ENCODE measurements at regions not wholly inside any gene's neighbourhood (a gene's known extent, or its start where the extent isn't known, plus 50 kb on each side); places are given as distances from the start of the nearest gene placed in this dataset.
"Not testable (repeated sequence)": the region's sequence is repeated elsewhere in the genome, so short reads cannot be mapped to it uniquely, and the experiment has no call there.

DNA sequence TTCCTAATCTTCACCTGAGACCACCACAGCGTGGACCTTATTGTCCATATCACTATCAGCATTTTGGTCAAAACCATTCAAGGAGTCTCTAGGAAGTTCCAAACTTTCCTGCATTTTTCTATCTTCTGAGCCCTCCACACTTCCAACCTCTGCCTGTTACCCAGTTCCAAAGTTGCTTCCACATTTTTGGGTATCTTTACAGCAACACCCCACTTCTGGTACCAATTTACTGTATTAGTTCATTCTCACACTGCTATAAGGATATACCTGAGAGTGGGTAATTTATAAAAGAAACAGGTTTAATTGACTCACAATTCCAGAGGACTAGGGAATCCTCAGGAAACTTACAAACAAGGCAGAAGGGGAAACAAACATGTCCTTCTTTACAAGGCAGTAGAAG, 103.3 kb upstream of the CBLB start:
- DNase-seq (ENCODE audit: low read depth, low spot score) = no peak
- no peak overlapping the region for H3K4me3 ChIP-seq (ENCODE audit: low read length)

DNA sequence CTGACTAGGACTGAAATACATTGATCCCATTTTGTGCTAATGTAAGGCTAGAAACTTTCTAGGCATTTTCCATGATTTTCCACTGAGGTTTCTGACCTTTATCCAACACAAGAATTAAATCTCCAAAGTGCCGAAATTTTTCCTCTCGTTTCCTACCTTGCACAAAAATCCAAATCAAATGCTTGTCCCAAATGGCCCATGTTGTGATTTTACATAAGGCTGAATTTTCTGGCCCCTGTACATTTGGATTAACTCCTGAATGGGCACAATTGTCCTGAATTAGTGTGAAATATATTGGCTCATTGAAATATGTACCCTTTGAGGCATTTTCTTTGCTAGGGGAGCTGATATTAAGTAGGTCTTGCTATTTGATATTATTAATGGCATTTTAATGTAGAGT, 105.6 kb upstream of the CBLB start:
- no peak for DNase-seq (ENCODE audit: low read depth, low spot score)
- no peak overlapping the region for H3K4me3 ChIP-seq (ENCODE audit: low read length)

DNA sequence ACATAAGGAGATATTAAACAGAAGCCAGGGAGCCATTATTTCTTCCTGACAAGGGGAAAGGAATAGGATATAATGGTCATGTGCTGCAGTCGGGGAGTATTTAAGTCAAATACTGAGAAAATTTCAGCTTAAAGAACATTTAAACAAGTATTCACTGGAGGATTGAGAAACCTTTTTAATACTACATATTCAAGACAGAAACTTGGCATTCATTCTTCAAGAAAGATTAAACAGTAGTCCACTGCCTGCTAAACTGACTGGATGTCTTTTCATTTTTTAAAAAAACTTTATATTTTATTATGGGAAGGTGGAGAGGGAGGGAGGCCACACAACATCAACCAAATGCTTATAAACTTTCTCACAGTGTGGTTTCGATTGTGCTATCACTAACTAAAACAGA, 107.4 kb upstream of the CBLB start:
- DNase-seq (ENCODE audit: low read depth, low spot score) = no peak
- H3K4me3 ChIP-seq (ENCODE audit: low read length) = no peak overlapping the region

DNA sequence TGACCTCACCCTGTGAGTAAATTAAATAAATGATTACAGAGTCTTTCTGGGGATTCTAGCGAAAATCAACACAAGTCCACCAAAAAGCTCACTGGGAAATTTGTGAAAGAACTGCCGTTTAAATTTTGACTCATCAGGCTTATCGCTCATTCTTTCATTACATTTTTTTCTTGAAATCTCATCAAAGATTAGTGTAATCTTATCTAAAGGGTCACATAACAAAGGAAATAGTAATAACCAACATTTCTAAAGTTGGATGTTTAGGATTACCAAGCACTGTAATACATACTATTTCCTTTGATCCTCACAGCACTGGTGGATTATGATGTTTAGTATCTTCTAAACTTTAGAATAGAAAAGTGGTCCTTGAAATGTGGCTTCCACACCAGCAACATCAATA, 111.1 kb upstream of the CBLB start:
- DNase-seq (ENCODE audit: low read depth, low spot score) = no peak
- H3K4me3 ChIP-seq (ENCODE audit: low read length) = no peak overlapping the region

DNA sequence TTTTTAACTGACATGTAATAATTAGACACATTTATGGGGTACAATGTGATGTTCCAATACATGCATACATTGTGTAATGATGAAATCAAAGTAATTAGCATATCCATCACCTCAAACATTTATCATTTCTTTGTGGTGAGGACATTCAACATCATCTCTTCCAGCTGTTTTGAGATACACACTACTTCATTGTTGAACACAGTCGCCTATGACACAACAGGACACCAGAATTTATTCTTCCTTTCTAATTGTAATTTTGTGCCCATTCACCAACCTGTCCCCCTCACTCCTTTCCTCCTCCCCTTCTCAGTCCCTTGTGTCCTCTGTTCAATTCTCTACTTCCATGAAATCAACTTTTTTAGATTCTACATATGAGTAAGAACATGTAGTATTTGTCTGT, 113.4 kb upstream of the CBLB start:
- no peak for DNase-seq (ENCODE audit: low read depth, low spot score)

DNA sequence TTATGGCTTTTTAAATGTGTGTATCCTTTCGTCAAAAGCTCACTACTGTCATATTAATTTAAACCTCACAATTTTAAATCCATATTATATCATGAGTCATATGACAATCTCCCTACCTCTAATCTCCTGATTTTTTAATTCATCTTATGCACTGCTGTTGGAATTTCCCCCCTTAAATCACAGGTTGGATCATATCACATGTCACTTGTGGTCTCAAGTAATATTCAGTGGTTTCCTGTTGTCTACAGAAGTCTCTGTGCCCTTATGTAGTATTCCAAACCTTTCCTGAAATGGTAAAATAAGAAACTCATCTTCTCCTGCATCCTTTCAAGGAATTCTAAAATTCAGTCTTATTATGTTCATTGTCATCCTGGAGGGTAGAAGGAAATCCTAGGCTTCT, 116.0 kb upstream of the CBLB start:
- no peak for DNase-seq (ENCODE audit: low read depth, low spot score)
- no peak overlapping the region for H3K4me3 ChIP-seq (ENCODE audit: low read length)

More for the DNA sequence above, 113.4 kb upstream of the CBLB start:
- H3K4me3 ChIP-seq (ENCODE audit: low read length) = no peak overlapping the region

DNA sequence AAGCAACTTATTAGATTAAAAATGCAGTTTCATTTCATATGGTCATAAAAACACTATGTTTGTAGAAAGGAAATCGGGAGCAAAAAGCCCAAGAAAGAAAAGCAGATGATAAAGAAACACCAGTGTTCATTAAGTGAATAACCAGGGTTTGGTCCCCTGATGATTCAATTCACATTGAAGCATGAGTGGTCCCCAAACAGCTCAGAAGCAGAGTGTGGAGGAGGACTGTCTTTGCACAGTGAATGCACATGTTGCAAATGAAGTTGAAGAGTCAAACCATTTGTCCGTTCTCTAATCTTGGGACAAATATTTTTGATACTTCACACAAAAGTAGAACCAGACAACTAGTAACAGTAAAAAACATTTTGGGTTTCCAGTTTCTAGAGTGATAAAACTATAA, 117.5 kb upstream of the CBLB start:
- not testable (repeated sequence) for H3K4me3 ChIP-seq (ENCODE audit: low read length); DNase-seq (ENCODE audit: low read depth, low spot score)

DNA sequence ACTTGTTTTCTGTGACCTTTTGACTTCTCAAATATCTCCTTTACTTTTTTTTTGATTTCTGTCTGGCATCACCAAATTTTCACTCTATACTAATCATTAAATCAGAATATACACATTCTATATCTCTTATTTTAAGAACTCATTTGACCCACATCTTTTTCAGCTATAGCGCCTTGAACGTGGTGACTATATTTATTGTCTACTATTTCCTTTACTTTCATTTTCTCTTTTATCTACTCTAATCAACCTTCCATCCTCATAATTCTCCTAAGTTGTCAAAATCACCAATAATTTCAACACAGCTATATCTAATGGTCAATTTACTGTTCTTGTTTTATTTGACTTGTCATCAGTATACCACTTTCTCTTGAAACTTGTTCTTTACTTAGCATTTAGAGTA, 119.0 kb upstream of the CBLB start:
- no peak overlapping the region for H3K4me3 ChIP-seq (ENCODE audit: low read length)

DNA sequence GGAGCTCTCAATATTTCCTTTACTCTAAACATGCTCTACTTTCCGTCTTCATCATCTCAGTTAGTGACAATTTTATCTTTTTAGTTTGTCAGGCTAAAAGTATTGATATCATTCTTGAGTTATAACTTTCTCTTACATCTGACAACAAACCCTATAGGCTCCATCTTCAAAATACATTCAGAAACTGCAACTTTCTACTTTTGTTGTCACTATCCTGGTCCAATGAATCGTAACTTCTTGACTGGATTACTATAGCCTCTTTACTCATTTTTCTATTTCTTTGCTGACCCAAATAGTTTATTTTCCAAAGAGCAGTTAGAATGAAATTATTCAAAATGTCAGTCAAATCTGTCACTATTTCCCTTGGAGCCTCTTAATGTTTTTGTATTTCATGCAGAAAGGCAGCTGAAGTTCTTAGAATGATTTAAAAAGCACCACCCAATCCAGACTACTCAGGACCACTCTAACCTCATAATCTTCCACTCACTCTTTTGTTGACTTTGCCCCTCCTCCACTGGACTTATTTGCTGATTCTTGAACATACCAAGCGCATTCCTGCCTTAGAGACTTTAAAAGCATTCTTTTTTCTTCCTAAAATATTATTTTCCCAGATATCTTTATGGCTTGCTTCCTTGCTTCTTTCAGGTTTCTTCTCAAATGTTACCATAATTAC, 119.9 kb upstream of the CBLB start:
- no peak for DNase-seq (ENCODE audit: low read depth, low spot score)
- H3K4me3 ChIP-seq (ENCODE audit: low read length) = no peak overlapping the region

More for the DNA sequence above, 119.0 kb upstream of the CBLB start:
- DNase-seq (ENCODE audit: low read depth, low spot score) = no peak

DNA sequence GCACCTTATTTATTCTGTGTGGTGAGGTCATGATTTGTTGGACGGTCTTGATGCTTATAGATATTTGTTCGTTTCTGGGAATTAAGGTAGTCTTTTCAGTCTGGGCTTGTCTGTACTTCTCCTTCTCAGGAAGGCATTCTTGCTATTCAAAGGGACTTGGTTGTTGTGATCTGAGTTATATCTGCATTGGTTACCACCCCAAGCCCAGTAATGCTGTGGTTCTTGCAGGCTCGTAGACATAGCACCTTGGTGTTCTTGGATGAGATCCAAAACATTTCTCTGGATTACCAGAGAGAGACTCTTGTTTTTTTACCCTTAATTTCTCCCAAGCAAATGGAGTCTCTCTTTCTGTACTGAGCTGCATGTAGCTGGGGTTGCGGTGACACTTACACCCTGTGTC, 128.0 kb upstream of the CBLB start:
- no peak overlapping the region for H3K4me3 ChIP-seq (ENCODE audit: low read length)
- no peak for DNase-seq (ENCODE audit: low read depth, low spot score)

DNA sequence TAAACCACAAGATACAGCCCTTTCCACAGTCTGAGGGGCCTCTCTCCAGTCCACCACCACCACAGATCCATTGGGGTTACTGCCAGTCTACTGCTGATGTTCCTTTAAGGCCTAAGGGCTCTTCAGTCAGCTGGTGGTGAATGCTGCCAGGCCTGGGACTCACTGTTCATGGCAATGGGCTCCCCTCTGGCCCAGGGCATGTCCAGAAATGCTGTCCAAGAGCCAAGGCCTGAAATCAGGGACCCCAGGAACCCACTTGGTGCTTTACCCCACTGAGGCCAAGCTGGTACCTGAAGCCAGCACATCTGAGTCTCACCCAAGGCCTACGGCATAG, 128.6 kb upstream of the CBLB start:
- DNase-seq (ENCODE audit: low read depth, low spot score) = no peak
- H3K4me3 ChIP-seq (ENCODE audit: low read length) = no peak overlapping the region

DNA sequence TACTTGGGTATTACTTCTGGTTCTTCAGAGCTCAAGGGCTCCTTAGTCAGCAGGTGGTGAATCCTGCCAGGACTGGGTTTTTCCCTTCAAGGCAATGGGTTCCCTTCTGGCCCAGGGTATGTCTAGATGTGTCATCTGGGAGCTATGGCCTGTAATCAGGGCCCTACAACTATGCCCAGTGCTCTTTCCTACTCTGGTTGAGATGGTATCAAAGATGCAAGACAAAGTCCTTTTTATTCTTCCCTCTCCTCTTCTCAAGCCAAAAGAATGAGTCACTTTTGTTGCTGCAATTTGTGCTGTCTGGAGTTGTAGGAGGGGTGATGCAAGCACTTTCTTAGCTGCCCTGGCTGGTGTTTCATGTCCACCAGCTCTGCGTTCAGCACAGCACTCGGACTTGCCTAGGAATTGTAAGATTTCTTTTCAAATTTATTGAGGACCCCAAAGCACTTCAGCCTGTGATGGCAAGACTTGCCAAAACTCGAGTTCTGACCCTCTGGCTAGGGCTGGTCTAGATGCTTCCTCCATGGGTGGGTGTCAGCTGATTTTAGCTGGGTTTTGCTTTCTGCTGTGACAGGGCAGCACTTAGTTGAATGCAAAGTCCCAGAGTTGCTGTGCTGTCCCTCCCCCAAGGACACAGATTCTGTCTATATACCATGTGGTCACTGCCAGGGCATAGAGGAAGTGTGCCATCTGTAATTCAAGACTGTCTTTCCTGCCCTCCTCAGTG, 129.2 kb upstream of the CBLB start:
- H3K4me3 ChIP-seq (ENCODE audit: low read length) = no peak overlapping the region
- DNase-seq (ENCODE audit: low read depth, low spot score) = no peak

DNA sequence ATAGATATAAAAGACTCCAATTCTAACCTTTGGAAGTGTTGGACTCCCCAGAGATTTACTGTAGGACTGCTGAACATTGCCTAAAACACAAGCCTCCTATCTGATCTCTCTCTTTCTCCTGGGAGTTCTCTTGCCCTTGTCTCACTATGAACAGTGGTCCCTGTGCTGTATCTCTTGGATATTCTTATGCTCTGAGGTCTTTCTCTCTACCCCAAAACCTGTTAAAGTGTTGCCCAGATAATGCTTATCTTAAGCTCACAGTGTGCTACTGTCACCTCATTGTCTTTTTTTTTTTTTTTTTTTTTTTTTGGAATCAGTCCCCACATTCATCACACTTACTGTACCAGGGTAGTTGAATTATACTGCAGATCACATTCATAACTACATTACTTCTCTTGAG, 131.0 kb upstream of the CBLB start:
- no peak for DNase-seq (ENCODE audit: low read depth, low spot score)

DNA sequence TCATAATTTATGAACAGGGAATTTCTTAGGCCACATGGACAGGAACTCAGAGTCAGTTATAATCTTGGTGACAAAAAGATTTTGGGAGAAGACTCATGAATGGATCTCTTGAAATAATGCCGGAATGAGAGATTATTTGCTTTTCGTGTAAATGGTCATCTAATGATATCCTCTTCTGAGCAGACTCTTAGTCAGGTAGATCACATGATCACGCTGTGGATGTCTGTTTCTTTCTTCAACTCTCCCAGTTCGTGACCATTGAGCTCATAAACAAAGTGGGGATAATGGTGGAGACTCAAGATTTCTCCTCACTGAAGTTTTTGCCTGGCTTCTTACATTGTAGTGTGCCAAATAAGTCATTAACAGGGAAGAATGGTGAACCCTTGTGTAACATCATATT, 133.1 kb upstream of the CBLB start:
- H3K4me3 ChIP-seq (ENCODE audit: low read length) = no peak overlapping the region
- no peak for DNase-seq (ENCODE audit: low read depth, low spot score)

More for the DNA sequence above, 131.0 kb upstream of the CBLB start:
- H3K4me3 ChIP-seq (ENCODE audit: low read length) = no peak overlapping the region

DNA sequence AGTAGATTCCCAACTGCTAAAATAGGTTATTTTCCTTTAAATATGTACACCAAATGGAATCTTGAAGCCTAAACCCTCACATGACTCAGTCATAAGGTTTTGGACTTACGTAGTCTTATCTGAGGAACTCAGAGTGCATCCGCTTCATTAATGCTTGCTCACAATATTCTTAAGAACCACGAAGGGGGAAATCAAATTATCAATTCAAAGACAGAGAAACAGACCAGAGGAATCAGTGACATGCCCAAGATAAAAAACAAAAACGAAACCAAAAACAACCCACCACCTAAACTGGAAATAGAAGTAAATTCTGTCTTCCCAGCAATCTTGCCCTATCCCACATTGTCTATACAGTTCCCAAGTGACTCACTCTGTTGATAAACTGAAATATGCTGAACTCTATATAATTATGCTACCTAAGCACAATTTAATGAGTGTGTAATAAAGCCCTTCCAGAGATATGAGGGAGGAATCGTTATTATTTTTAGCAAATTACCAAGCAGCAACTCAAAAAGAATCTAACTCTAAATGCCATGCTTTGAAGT, 135.4 kb upstream of the CBLB start:
- no peak overlapping the region for H3K4me3 ChIP-seq (ENCODE audit: low read length)

DNA sequence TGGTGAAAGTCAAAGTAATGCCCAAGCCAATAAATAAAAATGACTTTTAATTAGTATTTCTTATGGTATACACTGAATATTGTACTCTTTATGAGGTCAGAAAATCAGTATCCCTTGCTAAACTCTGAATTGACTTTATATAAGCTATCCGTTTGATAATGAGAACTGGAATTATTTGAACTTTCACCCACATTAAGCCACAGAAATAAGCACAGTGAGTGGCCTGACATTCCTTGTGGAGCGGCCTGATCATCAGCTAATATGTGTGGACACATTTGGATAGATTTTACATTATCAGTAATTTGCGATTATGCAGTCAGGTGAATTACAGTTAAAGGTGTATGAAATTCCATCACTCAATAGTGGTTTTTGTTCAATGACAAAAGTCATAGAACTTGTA, 136.0 kb upstream of the CBLB start:
- DNase-seq (ENCODE audit: low read depth, low spot score) = no peak
- no peak overlapping the region for H3K4me3 ChIP-seq (ENCODE audit: low read length)

More for the DNA sequence above, 135.4 kb upstream of the CBLB start:
- no peak for DNase-seq (ENCODE audit: low read depth, low spot score)

DNA sequence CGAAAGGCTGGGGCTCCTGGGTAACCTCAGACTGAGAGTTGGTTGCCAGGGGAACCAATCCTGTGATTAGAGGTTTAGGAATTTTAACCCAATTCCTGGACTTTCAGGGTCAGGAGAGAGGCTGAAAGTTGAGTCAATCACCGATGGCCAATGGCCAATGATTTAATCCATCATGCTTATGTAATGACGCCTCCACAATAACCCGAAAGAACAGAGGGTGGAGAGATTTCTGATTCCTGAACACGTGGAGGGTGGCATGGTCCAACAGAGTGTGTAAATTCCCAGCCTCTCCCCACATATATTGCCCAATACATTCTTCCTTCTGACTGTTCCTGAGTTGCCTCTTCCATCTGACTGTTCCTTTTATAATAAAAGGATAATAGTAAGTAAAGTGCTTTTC, 137.2 kb upstream of the CBLB start:
- H3K4me3 ChIP-seq (ENCODE audit: low read length) = no peak overlapping the region
- no peak for DNase-seq (ENCODE audit: low read depth, low spot score)

DNA sequence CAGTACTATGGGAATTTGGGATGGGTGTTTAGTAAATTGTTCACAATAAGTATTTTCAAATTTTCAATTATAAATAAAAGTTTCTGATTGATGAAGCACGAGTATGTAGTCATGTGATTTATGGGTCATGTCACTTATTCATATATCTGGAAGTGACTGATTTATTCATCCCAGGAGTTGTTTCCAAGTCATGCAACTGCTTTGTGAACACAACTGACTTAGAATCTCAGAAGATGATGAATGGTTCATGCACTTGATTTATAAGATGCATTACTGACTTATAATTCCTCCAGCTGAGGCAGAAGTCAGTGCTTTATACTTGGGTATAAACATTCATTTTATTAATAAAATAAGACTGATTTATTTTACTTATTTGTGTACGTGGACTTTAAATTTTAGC, 137.8 kb upstream of the CBLB start:
- no peak for DNase-seq (ENCODE audit: low read depth, low spot score)
- no peak overlapping the region for H3K4me3 ChIP-seq (ENCODE audit: low read length)

DNA sequence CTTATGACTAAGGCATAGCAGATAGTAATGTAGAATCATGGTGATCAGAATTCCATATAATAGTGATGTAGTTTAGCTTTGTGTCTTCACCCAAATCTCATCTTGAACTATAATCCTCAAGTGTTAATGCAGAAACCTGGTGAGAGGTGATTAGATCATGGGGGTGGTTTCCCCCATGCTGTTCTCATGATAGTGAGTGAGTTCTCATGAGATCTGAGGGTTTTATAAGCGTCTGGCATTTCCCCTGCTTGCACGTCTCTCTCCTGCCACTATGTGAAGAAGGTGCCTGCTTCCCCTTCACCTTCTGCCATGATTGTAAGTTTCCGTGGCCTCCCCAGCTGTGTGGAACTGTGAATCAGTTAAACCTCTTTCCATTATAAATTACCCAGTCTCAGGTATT, 138.7 kb upstream of the CBLB start:
- no peak for DNase-seq (ENCODE audit: low read depth, low spot score)

DNA sequence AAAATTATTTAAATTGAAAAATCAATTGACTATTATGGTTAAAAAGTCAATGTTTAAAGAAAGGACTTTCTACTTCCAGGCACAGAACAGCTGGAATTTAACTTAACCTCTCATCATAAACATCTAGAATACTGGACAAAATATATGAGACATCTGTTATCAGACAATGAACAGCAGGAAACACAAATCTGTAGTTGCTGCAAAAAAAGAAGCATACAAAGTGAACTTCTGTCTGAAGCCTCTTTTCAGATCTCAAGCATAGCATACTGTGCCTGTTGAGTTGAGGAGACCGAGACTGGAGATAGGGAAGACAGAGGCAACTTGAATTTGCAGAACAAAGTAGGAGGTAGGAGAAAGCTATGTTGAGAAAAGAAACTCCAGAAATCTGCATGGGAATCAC, 140.0 kb upstream of the CBLB start:
- DNase-seq (ENCODE audit: low read depth, low spot score) = no peak
- no peak overlapping the region for H3K4me3 ChIP-seq (ENCODE audit: low read length)

More for the DNA sequence above, 138.7 kb upstream of the CBLB start:
- no peak overlapping the region for H3K4me3 ChIP-seq (ENCODE audit: low read length)

DNA sequence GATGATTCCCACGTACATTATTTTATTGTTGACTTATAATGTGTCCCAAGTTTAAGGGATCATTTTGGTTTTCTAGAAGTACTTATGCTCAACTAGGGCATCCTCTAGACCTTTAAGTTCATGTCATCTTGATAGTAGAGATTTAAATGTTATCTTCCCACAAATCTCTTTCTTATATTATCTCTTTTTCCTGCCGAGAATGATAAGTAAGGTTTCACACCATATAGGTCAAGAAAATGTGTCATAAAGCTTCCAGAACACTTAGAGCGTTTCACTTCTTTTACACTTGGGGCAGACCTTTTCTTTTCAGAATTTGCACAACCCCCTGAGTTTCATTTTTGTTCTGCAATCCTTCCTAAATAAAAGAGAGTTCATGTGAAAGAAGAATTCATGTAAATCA, 142.0 kb upstream of the CBLB start:
- DNase-seq (ENCODE audit: low read depth, low spot score) = no peak
- H3K4me3 ChIP-seq (ENCODE audit: low read length) = no peak overlapping the region
